ENCODE measurements at regions not wholly inside any gene's neighbourhood (a gene's known extent, or its start where the extent isn't known, plus 50 kb on each side); places are given as distances from the start of the nearest gene placed in this dataset.

DNA sequence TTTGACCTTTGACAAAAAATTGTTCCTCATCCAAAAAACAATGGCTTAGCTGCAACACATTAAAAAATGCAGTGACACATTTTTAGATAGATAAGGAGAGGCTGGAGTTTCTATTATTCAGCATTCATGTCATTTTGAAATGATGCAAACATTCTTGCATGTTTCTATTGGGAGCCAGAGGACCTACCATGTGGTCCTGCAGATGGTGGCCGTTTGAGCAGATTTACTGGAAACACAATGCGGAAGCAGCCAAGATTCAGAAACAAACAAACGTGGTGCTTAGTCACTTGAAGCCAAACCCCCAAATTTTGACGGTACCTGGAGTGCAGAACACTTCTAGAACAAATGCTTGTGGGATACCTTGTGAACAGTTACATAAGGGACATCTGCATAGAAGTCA, 456.7 kb downstream of the PCDH18 start:
- TF ChIP-seq, protein P1, sequence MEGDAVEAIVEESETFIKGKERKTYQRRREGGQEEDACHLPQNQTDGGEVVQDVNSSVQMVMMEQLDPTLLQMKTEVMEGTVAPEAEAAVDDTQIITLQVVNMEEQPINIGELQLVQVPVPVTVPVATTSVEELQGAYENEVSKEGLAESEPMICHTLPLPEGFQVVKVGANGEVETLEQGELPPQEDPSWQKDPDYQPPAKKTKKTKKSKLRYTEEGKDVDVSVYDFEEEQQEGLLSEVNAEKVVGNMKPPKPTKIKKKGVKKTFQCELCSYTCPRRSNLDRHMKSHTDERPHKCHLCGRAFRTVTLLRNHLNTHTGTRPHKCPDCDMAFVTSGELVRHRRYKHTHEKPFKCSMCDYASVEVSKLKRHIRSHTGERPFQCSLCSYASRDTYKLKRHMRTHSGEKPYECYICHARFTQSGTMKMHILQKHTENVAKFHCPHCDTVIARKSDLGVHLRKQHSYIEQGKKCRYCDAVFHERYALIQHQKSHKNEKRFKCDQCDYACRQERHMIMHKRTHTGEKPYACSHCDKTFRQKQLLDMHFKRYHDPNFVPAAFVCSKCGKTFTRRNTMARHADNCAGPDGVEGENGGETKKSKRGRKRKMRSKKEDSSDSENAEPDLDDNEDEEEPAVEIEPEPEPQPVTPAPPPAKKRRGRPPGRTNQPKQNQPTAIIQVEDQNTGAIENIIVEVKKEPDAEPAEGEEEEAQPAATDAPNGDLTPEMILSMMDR (IDR thresholded peaks at IDR 0.05; ENCODE audit: low read depth, low read length) = no peak

DNA sequence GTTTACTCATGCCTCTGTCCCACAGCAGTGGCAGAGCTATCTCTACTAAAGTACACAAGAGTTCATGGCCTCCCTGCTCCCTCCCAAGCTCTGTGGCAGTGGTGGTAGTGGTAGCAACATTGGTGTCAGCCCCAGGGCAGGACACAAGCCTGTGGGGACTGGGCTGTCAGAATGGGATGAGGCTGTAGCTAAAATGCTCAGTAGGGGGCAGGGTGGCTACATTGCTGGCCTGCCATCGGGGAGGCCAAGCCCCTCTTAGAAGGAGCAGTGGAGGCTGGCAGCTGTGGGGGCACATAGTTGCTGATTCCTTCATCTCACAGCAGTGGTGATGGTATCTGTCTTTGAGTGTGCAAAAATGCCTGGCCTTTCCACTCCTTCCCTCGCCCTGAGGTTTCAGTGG, 461.7 kb downstream of the PCDH18 start:
- H3K4me3 ChIP-seq (replicated peaks in 1 of 2; ENCODE audit: low read depth in 2 of 2, low read length in 2 of 2) = no peak overlapping the region
- DNase-seq (ENCODE audit: low read depth in 2 of 2) = no peak
- TF ChIP-seq, protein P1 (IDR thresholded peaks at IDR 0.05; ENCODE audit: low read depth, low read length) = no peak

More for the DNA sequence above, 456.7 kb downstream of the PCDH18 start:
- DNase-seq (ENCODE audit: low read depth in 2 of 2) = peak; percentile 64 to 67
- H3K4me3 ChIP-seq (replicated peaks in 1 of 2; ENCODE audit: low read depth in 2 of 2, low read length in 2 of 2) = no peak overlapping the region

DNA sequence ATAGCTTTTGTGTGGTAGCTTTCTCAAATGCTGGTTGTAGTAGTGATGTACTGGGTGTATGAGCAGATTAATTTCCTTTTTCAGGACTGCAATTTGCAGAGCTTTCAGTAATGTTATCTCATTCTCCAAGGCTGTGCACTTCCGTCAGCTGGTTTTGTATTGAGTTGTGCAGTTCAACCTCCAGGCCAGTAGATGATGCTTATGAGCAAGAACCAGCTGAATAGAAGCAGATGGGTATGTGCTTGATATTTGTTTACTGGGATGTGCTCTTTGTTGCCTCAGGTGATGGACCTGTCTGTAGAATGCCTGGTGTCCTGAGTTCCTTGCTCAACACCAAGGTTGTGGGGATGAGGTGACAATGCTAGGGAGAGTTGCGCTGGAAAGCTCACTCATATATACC, 462.8 kb downstream of the PCDH18 start:
- no peak for DNase-seq (ENCODE audit: low read depth in 2 of 2)
- TF ChIP-seq, protein P1 (IDR thresholded peaks at IDR 0.05; ENCODE audit: low read depth, low read length) = no peak
- H3K4me3 ChIP-seq (replicated peaks in 1 of 2; ENCODE audit: low read depth in 2 of 2, low read length in 2 of 2) = no peak overlapping the region

DNA sequence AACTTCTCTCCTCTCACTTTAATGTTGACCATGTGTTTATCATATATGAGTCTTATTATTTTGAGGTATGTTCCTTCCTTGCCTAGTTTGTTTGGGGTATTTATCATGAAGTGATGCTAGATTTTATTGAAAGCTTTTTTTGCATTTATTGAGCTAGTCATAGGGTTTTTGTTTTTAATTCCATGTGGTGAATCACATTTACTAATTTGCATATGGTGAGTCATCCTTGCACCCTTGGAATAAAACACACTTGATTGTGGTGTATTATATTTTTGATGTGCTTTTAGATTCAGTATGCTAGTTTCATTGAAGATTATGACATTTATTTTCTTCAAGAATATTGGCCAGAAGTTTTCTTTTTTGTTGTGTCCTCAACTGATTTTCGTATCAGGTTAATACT, 464.6 kb downstream of the PCDH18 start:
- no peak for DNase-seq (ENCODE audit: low read depth in 2 of 2)
- TF ChIP-seq, protein P1 (IDR thresholded peaks at IDR 0.05; ENCODE audit: low read depth, low read length) = no peak
- no peak overlapping the region for H3K4me3 ChIP-seq (replicated peaks in 1 of 2; ENCODE audit: low read depth in 2 of 2, low read length in 2 of 2)

DNA sequence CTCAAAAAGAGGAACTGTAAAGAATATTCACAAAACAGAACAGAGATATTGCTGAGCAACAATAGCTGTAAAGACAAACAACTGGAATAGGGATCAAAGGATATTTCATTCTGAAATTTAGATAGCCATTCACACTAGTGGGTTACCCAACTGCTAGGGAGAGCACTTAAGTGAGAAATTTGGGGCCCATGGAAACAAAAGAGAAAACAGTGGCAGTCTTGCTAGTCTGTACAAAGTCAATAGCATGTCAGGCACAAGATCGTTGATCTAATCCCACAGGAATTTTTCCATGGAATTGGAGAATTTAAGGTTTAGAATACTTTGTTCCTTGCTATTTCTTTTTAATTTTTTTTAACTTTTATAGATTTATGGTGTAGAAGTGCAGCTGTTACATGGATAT, 467.0 kb downstream of the PCDH18 start:
- no peak overlapping the region for H3K4me3 ChIP-seq (replicated peaks in 1 of 2; ENCODE audit: low read depth in 2 of 2, low read length in 2 of 2)
- peak; percentile 18 to 41 for DNase-seq (ENCODE audit: low read depth in 2 of 2)
- TF ChIP-seq, protein P1 (IDR thresholded peaks at IDR 0.05; ENCODE audit: low read depth, low read length) = no peak

DNA sequence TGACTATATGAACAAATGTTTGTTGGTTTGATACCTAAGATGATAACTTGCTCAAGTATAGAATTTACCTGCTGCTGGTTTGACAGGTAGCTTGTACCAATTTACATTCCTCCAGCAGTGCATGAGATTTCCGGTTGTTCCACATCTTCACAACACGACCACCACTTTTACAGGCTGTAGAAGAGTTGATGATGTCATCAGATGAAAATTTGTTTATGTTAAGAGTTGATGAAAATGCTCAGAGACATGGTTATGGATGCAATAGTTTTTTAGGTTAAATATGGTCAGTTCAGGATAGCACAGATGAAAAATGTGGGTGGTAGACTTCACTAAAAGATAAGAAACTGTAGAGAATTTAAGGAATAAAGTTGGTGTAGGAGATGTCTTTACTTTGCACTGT, 468.3 kb downstream of the PCDH18 start:
- no peak overlapping the region for H3K4me3 ChIP-seq (replicated peaks in 1 of 2; ENCODE audit: low read depth in 2 of 2, low read length in 2 of 2)
- TF ChIP-seq, protein P1 (IDR thresholded peaks at IDR 0.05; ENCODE audit: low read depth, low read length) = no peak
- DNase-seq (ENCODE audit: low read depth in 2 of 2) = no peak

DNA sequence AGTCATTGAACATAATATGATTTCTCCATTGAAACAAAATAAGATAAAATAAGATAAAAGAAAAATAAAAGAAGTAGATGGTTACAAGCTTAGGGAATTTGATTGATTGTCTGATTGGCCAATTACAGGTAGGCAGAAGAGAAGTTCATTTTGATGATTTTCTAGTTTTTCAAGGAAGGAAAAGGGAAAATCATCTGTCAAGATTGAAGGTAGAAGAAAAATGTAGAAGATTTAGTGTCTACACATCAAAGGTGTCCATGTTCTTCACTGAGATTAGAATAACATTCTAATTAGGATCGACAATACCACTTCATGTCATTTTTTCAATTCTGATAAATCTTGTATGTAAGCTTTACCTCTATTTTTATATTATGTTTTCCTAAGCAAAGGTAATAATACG, 489.1 kb downstream of the PCDH18 start:
- TF ChIP-seq, protein P1 (IDR thresholded peaks at IDR 0.05; ENCODE audit: low read depth, low read length) = no peak
- H3K4me3 ChIP-seq (replicated peaks in 1 of 2; ENCODE audit: low read depth in 2 of 2, low read length in 2 of 2) = no peak overlapping the region
- no peak for DNase-seq (ENCODE audit: low read depth in 2 of 2)

Data from cardiac fibroblast (primary cell).